ENCODE measurements at regions not wholly inside any gene's neighbourhood (a gene's known extent, or its start where the extent isn't known, plus 50 kb on each side); places are given as distances from the start of the nearest gene placed in this dataset.

DNA sequence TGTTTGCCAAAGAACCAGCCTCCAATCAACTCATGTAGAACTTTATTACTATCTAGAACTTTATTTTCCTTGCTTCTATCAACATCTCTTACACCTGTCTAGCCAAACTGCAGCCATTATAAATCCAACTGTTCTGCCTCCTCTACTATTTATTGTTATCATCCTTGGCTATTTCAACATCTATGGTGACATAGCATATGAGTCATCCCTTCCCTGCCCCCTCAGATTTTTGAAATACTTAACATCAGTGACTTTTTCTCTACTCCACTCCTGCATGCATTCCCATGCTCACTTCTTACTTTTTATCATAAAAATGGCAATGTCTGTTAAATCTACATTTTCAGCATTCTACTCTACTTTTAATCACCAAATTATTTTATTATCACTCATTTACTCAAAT, 544.9 kb upstream of the NEGR1 start:
- peaks cover 35% of the 10 kb centered on the region for H3K9me3 Mint-ChIP-seq
- TF ChIP-seq, protein P1, sequence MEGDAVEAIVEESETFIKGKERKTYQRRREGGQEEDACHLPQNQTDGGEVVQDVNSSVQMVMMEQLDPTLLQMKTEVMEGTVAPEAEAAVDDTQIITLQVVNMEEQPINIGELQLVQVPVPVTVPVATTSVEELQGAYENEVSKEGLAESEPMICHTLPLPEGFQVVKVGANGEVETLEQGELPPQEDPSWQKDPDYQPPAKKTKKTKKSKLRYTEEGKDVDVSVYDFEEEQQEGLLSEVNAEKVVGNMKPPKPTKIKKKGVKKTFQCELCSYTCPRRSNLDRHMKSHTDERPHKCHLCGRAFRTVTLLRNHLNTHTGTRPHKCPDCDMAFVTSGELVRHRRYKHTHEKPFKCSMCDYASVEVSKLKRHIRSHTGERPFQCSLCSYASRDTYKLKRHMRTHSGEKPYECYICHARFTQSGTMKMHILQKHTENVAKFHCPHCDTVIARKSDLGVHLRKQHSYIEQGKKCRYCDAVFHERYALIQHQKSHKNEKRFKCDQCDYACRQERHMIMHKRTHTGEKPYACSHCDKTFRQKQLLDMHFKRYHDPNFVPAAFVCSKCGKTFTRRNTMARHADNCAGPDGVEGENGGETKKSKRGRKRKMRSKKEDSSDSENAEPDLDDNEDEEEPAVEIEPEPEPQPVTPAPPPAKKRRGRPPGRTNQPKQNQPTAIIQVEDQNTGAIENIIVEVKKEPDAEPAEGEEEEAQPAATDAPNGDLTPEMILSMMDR (IDR thresholded peaks at IDR 0.05; ENCODE audit: unreplicated experiment in 3 of 3) = no peak
- no peaks in the 10 kb centered on the region for H3K4me1 Mint-ChIP-seq
- H3K27me3 Mint-ChIP-seq (ENCODE audit: low read depth) = no peaks in the 10 kb centered on the region
- H3K36me3 Mint-ChIP-seq (ENCODE audit: low read depth) = no peaks in the 10 kb centered on the region
- H3K4me3 Mint-ChIP-seq = no peak overlapping the region
- no peak overlapping the region for H3K27ac Mint-ChIP-seq

DNA sequence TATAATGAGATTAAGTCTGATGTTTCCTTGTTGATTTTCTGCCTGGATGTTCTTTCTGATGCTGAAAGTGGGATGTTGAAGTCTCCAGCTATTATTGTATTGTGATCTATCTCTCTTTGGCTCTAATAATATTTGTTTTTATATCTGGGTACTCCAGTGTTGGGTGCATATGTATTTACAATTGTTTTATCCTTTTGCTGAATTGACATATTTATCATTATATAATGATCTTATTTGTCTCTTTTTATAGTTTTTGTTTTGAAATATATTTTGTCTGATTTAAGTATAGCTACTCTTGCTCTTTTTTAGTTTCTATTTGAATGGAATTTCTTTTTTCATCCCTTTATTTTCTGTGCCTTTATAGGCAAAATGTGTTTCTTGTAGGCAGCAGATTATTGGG, 522.2 kb upstream of the NEGR1 start:
- peaks cover 2% of the 10 kb centered on the region for H3K9me3 Mint-ChIP-seq
- H3K4me3 Mint-ChIP-seq = no peak overlapping the region
- no peak overlapping the region for H3K27ac Mint-ChIP-seq
- H3K27me3 Mint-ChIP-seq (ENCODE audit: low read depth) = no peaks in the 10 kb centered on the region
- TF ChIP-seq, protein P1 (IDR thresholded peaks at IDR 0.05; ENCODE audit: unreplicated experiment in 3 of 3) = no peak
- H3K4me1 Mint-ChIP-seq = no peaks in the 10 kb centered on the region
- H3K36me3 Mint-ChIP-seq (ENCODE audit: low read depth) = no peaks in the 10 kb centered on the region

DNA sequence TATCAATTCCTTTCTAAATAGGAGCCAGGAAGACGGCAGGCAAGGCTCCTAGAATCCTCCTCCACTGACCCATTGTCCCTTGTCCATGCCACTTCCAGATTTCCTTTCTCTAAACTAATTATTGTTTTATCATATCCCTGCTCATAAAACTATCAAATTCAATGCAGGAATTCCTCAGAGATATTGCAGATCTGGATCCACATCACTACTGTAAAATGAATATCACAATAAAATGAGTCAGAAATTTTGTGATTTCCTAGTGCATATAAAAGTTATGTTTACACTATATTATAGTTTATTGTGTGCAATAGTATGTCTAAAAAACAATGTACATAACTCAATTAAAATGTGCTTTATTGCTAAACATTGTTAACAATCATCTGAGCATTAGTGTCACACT, 498.7 kb upstream of the NEGR1 start:
- TF ChIP-seq, protein P1 (IDR thresholded peaks at IDR 0.05; ENCODE audit: unreplicated experiment in 3 of 3) = no peak
- H3K9me3 Mint-ChIP-seq = no peaks in the 10 kb centered on the region
- no peak overlapping the region for H3K27ac Mint-ChIP-seq
- H3K36me3 Mint-ChIP-seq (ENCODE audit: low read depth) = no peaks in the 10 kb centered on the region
- H3K4me1 Mint-ChIP-seq = no peaks in the 10 kb centered on the region
- no peak overlapping the region for H3K4me3 Mint-ChIP-seq
- no peaks in the 10 kb centered on the region for H3K27me3 Mint-ChIP-seq (ENCODE audit: low read depth)

DNA sequence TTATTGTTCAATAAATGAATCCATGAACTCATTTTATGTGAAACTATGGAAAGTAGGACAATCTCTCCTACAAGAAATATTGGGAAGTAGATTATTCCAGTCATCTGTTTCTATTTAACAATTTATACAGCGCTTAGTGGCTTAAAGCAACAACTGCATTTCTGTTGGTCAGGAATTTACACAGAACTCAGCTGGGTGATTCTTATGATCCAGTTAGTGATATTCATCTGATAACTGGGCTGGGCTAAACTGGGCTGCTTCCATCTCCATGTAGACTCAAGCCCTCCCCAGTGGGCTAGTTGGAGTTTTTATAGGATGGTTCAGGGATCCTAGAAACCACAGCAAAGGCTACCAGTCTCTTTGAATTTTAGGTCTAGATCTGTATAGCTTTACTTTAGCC, 497.9 kb upstream of the NEGR1 start:
- Mint-ChIP-seq H3K9me3 (no peaks in the 10 kb centered on the region), H3K36me3 (ENCODE audit: low read depth) (no peaks in the 10 kb centered on the region), H3K4me3 (no peak overlapping the region), H3K27ac (no peak overlapping the region), H3K27me3 (ENCODE audit: low read depth) (no peaks in the 10 kb centered on the region), H3K4me1 (no peaks in the 10 kb centered on the region)
- TF ChIP-seq, protein P1 (IDR thresholded peaks at IDR 0.05; ENCODE audit: unreplicated experiment in 3 of 3) = no peak

DNA sequence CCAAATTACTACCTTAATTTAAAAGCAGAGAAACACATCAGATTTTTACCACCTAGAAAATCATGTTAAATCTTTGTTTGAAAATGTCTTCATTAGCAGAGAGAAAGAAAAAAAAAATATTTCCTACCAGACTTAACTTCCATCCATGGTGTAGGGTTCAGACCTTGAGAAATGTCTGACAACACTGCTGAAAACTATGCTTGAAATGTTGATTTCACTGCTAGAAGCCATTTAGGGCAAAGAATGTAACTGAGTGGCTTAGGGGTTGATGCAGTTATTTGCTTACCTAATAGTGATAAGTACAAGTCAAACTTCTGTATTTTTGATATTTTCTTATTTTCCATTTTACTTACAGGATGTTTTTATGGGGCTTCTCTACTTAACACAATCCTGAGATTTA, 495.6 kb upstream of the NEGR1 start:
- TF ChIP-seq, protein P1 (IDR thresholded peaks at IDR 0.05; ENCODE audit: unreplicated experiment in 3 of 3) = no peak
- H3K27me3 Mint-ChIP-seq (ENCODE audit: low read depth) = no peaks in the 10 kb centered on the region
- H3K4me1 Mint-ChIP-seq = no peaks in the 10 kb centered on the region
- no peaks in the 10 kb centered on the region for H3K9me3 Mint-ChIP-seq
- H3K4me3 Mint-ChIP-seq = no peak overlapping the region
- no peak overlapping the region for H3K27ac Mint-ChIP-seq
- no peaks in the 10 kb centered on the region for H3K36me3 Mint-ChIP-seq (ENCODE audit: low read depth)

DNA sequence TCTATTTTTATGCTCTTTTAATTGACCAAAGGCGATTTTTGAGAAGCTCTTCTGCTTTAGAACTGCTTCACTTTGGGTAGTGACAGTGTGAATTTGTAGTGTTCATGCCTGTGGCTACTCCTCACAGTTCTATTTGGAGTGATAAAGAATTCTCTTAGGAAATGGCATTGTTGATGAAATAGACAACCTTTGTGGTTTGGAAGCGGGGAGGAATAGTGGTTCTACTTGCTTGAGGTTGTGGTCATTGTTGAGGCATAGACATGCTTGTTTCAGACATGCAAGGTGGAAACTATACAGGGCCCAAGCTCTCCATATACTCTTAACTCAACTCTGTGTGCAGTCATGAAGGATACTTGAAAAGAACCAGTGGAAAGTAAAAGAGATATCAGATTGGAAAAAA, 481.1 kb upstream of the NEGR1 start:
- TF ChIP-seq, protein P1 (IDR thresholded peaks at IDR 0.05; ENCODE audit: unreplicated experiment in 3 of 3) = no peak
- Mint-ChIP-seq H3K4me3 (no peak overlapping the region), H3K9me3 (no peaks in the 10 kb centered on the region), H3K27ac (no peak overlapping the region), H3K27me3 (ENCODE audit: low read depth) (no peaks in the 10 kb centered on the region), H3K36me3 (ENCODE audit: low read depth) (no peaks in the 10 kb centered on the region), H3K4me1 (no peaks in the 10 kb centered on the region)

Data from nephron (organoid).